ENCODE measurements at regions not wholly inside any gene's neighbourhood (a gene's known extent, or its start where the extent isn't known, plus 50 kb on each side); places are given as distances from the start of the nearest gene placed in this dataset.

GRCh38 chr5:92574023-92574422 is 1007.0 kb downstream of the NR2F1-AS1 start:
- Histone ChIP-seq H3K9me3 (ENCODE audit: low read length) (no peaks in the 10 kb centered on the region), H3K4me1 (ENCODE audit: insufficient read depth, low read length, poor library complexity, severe bottlenecking) (no peaks in the 10 kb centered on the region), H4K20me1 (ENCODE audit: insufficient read depth, low read length) (no peaks in the 10 kb centered on the region), H3K36me3 (ENCODE audit: insufficient read depth, low read length) (no peaks in the 10 kb centered on the region), H3K4me3 (ENCODE audit: low read depth, low read length, poor library complexity, severe bottlenecking) (no peak overlapping the region), H3K79me2 (ENCODE audit: insufficient read depth, low read depth, low read length) (no peaks in the 10 kb centered on the region), H3K9me2 (ENCODE audit: insufficient read depth, low read length) (no peaks in the 10 kb centered on the region), H2AFZ (ENCODE audit: low read length) (no peak overlapping the region), H3K4me2 (ENCODE audit: low read length) (no peak overlapping the region), H3K27ac (ENCODE audit: low read depth, low read length, poor library complexity, severe bottlenecking) (no peak overlapping the region)
- intact Hi-C loops (cut with micrococcal nuclease; ENCODE audit: unreplicated experiment) = no loop called here
- no TSS peak for BruUV-seq (replicated peaks)
- ChIA-PET CTCF (ENCODE audit: unreplicated experiment) (no interaction called here), POLR2A (interaction anchor here (0.9 kb wide), 1 partner anchor 8 kb away, joined by 3 read pairs; no protein-coding TSS in a partner anchor)
- TF ChIP-seq CTCF (conservative IDR thresholded peaks at IDR 0.05; ENCODE audit: low read length) (no peak), EZH2phosphoT487 (IDR thresholded peaks at IDR 0.05; ENCODE audit: borderline replicate concordance, low read depth, low read length) (no peak)
- DNase-seq (ENCODE audit: low spot score) = no peak

- no peak overlapping the region for H3K27ac ChIP-seq (ENCODE audit: low read depth, low read length, poor library complexity, severe bottlenecking)
- POLR2A ChIA-PET = no interaction called here
- H3K4me3 ChIP-seq (ENCODE audit: low read depth, low read length, poor library complexity, severe bottlenecking) = no peak overlapping the region
- CTCF ChIA-PET (ENCODE audit: unreplicated experiment) = no interaction called here
- TF ChIP-seq CTCF (conservative IDR thresholded peaks at IDR 0.05; ENCODE audit: low read length) = no peak
- TF ChIP-seq EZH2phosphoT487 (IDR thresholded peaks at IDR 0.05; ENCODE audit: borderline replicate concordance, low read depth, low read length) = no peak
- no peaks in the 10 kb centered on the region for H3K9me3 ChIP-seq (ENCODE audit: low read length)
- H4K20me1 ChIP-seq (ENCODE audit: insufficient read depth, low read length) = no peaks in the 10 kb centered on the region
- H3K36me3 ChIP-seq (ENCODE audit: insufficient read depth, low read length) = no peaks in the 10 kb centered on the region
- DNase-seq (ENCODE audit: low spot score) = no peak
- no TSS peak for BruUV-seq (replicated peaks)
- no peak overlapping the region for H3K4me2 ChIP-seq (ENCODE audit: low read length)
- H3K9me2 ChIP-seq (ENCODE audit: insufficient read depth, low read length) = no peaks in the 10 kb centered on the region
- intact Hi-C loops (cut with micrococcal nuclease; ENCODE audit: unreplicated experiment) = no loop called here
- H3K4me1 ChIP-seq (ENCODE audit: insufficient read depth, low read length, poor library complexity, severe bottlenecking) = no peaks in the 10 kb centered on the region
- H2AFZ ChIP-seq (ENCODE audit: low read length) = no peak overlapping the region
- no peaks in the 10 kb centered on the region for H3K79me2 ChIP-seq (ENCODE audit: insufficient read depth, low read depth, low read length)
These were observed 1012.5 kb downstream of the NR2F1-AS1 start for GRCh38 chr5:92568522-92568921.

- intact Hi-C loops (cut with micrococcal nuclease; ENCODE audit: unreplicated experiment) = no loop called here
- CTCF ChIA-PET (ENCODE audit: unreplicated experiment) = no interaction called here
- no peak overlapping the region for H3K4me2 ChIP-seq (ENCODE audit: low read length)
- H2AFZ ChIP-seq (ENCODE audit: low read length) = no peak overlapping the region
- DNase-seq (ENCODE audit: low spot score) = no peak
- no peaks in the 10 kb centered on the region for H3K4me1 ChIP-seq (ENCODE audit: insufficient read depth, low read length, poor library complexity, severe bottlenecking)
- no peaks in the 10 kb centered on the region for H3K79me2 ChIP-seq (ENCODE audit: insufficient read depth, low read depth, low read length)
- H3K36me3 ChIP-seq (ENCODE audit: insufficient read depth, low read length) = no peaks in the 10 kb centered on the region
- no peaks in the 10 kb centered on the region for H4K20me1 ChIP-seq (ENCODE audit: insufficient read depth, low read length)
- POLR2A ChIA-PET = interaction anchor here (0.7 kb wide), 1 partner anchor 1412 kb away, joined by 3 read pairs; no protein-coding TSS in a partner anchor
- no peak for TF ChIP-seq EZH2phosphoT487 (IDR thresholded peaks at IDR 0.05; ENCODE audit: borderline replicate concordance, low read depth, low read length)
- no peaks in the 10 kb centered on the region for H3K9me3 ChIP-seq (ENCODE audit: low read length)
- BruUV-seq (replicated peaks) = no TSS peak
- no peak overlapping the region for H3K27ac ChIP-seq (ENCODE audit: low read depth, low read length, poor library complexity, severe bottlenecking)
- no peaks in the 10 kb centered on the region for H3K9me2 ChIP-seq (ENCODE audit: insufficient read depth, low read length)
- H3K4me3 ChIP-seq (ENCODE audit: low read depth, low read length, poor library complexity, severe bottlenecking) = no peak overlapping the region
These were observed 1013.1 kb downstream of the NR2F1-AS1 start for GRCh38 chr5:92567831-92568450.

Measured in OCI-LY7 (cell line).